HG03520 (cell line): ENCODE measurements at regions not wholly inside any gene's neighbourhood (a gene's known extent, or its start where the extent isn't known, plus 50 kb on each side); places are given as distances from the start of the nearest gene placed in this dataset.

Experiments
- ATAC-seq: cut with Tn5 transposase; IDR thresholded peaks from one replicate; pipeline ENCODE4 v1.9.1; 2021; ENCODE audit warnings: mild to moderate bottlenecking, moderate library complexity; ENCODE audit not compliant: unreplicated experiment

DNA sequence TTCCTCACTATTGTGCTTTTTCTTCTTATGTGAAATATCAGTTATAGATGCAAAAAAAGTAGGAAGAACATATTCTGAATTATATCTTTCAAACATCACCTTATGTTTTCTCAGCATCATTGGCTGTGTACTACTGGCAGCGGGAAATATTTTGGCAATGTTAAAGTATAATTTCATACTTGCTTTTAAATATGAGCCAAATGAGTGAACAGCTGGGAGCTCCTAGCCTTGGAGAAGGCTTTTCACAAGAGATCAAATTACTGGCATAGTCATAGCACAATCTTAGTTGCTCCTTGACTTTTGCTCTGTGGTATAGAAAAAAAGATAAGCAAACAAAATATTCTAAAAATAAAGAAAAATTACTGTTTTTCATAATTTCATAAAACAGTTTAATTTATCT, 1575.8 kb upstream of the PABPC4L start:
- no peak for ATAC-seq

DNA sequence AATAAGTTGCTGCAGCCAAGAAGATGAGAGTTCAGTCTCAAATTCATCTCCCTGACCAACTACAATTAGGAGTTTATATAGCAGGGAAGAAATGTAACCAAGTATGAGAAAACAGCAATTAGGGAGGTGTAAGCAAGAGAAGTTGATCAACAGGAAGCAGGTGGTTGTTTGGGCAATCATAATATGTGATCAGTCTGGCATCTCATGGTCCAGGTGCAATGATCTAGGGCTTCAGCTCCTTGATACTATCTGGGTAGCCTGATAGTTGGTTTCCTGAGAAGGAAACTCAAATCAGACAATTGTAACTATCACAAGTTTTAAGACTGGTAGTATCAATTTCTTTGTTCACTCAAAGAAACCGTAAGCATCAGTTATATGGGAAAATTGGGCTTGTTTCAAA, 1574.3 kb upstream of the PABPC4L start:
- no peak for ATAC-seq

- no peak for ATAC-seq
Observed at GRCh38 chr4:135770505-135770904, 1568.9 kb upstream of the PABPC4L start.

DNA sequence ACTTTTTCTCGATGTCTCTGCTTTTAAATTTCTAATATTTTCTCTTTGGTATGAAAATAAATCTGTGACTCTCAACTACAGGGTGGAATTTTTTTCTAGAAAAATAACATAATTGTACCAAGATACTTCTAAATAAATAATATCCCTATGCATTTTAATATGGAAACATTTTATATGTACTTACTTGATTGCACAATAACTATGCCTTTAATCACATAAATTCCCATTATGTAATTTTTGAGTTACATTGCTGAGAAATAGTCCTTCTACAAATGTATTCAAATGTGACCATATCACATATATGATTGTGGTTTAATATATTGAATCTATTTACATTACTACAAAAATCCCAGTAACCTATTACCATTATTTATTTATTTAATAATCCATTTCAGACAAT, 1543.3 kb upstream of the PABPC4L start:
- no peak for ATAC-seq

DNA sequence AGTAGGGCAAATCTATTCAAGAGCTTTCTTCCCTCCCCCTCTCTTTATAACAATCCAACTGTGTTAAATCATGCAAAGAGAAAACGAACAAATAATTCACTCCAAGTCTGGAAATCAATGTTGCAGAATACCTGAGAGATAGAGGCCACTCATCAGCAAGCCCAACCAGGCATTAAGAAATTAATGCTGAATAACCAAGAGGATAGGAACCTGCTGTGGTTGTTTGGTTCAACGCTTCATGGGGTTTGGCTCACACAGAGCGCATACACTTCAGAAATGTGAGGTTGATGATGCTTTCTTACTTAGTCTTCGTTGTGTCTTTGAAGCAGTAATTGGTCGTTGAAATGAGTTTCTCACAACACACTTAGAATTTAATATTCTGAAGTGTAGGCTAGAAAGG, 1540.0 kb upstream of the PABPC4L start:
- ATAC-seq: no peak

DNA sequence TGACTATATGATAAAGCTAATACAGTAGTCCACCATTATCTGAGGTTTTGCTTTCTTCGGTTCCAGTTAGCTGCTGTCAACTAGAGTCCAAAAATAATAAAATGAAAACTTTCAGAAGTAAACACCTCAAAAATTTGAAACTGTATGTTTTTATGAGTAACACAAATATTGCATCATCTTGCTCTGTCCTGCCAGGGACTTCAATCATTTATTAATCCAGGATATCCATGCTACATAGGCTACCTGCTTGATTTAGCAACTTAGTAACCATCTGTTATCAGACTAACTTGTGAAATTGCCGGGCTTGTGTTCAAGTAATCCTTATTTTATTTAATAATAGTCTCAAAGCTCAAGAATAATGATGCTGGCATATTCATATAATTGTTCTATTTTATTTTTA, 1537.8 kb upstream of the PABPC4L start:
- ATAC-seq: no peak

DNA sequence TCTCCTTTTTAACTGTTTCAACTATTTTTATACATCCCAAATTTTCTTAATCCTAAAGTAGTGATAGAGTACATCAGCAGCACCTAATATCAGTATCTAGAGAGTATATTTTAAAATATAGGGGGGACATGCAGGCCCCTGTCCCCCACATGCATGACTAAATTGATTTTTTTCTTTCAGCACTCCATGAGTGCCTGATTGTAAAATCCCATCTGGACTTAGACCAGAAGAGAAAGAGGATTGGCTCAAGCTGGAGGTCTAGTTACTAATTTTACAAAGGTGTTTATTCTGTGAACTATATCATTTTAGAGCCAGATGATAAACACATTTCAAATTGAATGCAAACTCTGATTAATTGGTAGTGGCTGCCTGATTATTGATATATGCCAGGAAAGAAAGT, 1533.9 kb upstream of the PABPC4L start:
- ATAC-seq: no peak

- ATAC-seq: no peak
Observed at GRCh38 chr4:135732448-135732847, 1530.9 kb upstream of the PABPC4L start.

GRCh38 chr4:135731682-135732081, 1530.1 kb upstream of the PABPC4L start:
- no peak for ATAC-seq

DNA sequence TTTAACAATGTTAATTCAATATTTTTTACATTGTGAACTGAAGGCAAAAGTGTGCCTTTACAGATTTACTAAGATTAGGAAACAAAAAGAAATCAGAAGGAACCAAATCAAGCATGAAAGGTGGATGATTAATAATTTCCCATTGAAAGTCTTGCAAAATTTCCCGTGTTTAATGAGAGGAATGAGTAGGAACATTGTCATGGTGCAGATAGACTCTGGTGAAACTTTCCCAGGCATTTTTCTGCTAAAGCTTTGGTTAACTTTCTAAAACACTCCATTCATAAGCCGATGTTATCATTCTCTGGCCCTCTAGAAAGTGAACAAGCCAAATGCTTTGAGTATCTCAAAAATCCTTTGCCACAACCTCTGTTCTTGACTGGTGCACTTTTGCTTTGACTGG, 1522.8 kb upstream of the PABPC4L start:
- ATAC-seq: no peak

DNA sequence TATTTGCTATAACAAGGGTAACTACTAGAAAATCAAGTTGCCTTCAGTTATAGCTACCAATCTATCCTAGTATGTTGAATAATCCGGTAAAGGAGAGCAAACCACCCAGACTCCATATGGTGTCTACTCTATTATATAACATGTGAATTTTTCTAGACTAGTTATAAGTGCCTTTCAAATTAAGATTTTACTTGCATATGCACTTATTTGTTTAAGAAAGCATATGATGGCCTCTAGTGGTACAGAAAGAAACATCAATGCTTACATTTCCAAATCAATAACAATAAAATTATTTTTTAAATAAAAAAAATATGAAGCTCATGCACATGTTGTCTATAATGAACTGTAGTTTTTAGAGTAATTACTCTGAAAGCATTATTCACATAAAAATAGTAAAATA, 1516.4 kb upstream of the PABPC4L start:
- ATAC-seq: no peak

- ATAC-seq: no peak
Observed at GRCh38 chr4:135705343-135705742, 1503.8 kb upstream of the PABPC4L start.

- ATAC-seq: no peak
Observed at GRCh38 chr4:135694066-135694465, 1492.5 kb upstream of the PABPC4L start.

DNA sequence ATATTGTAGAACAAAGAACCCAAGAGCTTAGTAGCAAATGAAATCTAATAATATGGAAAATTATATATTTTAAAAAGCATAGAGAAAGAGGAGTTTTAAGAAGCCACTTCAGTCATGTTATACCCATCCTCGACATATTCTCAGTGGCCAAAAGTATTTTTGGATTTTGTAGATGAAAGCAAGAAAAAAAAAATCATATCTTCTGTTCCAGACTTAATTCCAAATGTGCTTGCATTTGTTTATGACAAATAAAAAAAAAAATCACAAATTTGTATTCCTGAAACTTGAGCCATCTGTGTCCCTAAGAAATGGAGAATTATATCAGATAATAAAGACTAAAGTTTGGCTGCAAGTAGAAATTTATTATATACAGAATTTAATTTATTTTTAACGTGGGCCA, 1482.4 kb upstream of the PABPC4L start:
- no peak for ATAC-seq

GRCh38 chr4:135672202-135672601, 1470.6 kb upstream of the PABPC4L start:
- ATAC-seq: no peak

- ATAC-seq: no peak
Observed at GRCh38 chr4:135670548-135670947, 1469.0 kb upstream of the PABPC4L start.
